Transverse colon (tissue), 3 donors: ENCODE measurements at regions not wholly inside any gene's neighbourhood (a gene's known extent, or its start where the extent isn't known, plus 50 kb on each side); places are given as distances from the start of the nearest gene placed in this dataset.

Experiments
- EP300 ChIP-seq: sonication (generic); formaldehyde crosslinking; IDR thresholded peaks from one replicate; pipeline ENCODE4 v1.6.1; 2017; ENCODE audit warnings: antibody characterized with exemption, low read depth
- POLR2A ChIP-seq: fragments of 450-650 bp; IDR thresholded peaks from one replicate; pipeline ENCODE4 v1.6.1; 2016; ENCODE audit warnings: antibody characterized with exemption, mild to moderate bottlenecking, moderate library complexity
- TF ChIP-seq, protein P1 (sequence below), 5 experiments: fragments of 200-600 bp in 3 of 5; fragments of 450-650 bp in 2 of 5; sonication (generic) in 3 of 5; IDR thresholded peaks; 1 replicate in 2 of 5; 2 replicates in 3 of 5; pipeline ENCODE4 v1.5.1; 2016 to 2017; ENCODE audit warnings: antibody characterized with exemption in 5 of 5, inconsistent platforms in 3 of 5, mild to moderate bottlenecking in 2 of 5, moderate library complexity in 1 of 5

DNA sequence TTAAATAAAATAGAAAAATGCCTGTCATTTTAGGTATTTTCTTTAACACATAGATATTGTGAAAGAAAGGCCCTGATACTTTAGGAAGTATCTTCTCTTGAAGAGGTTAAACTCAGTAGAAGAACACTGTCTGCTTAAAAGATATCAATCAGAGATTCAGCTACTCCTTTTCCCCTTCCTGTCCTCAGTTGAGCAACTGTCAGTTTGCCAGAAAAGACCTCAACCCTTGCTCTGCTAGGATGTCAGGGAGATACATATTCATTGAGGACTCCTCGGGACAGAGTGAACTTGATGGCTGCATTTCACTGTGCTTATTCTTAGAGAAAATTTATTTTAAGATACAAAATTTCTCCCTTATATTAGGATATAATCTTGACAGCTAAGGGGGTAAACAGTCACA, 173.6 kb upstream of the CACNA2D1 start:
- TF ChIP-seq, protein P1, sequence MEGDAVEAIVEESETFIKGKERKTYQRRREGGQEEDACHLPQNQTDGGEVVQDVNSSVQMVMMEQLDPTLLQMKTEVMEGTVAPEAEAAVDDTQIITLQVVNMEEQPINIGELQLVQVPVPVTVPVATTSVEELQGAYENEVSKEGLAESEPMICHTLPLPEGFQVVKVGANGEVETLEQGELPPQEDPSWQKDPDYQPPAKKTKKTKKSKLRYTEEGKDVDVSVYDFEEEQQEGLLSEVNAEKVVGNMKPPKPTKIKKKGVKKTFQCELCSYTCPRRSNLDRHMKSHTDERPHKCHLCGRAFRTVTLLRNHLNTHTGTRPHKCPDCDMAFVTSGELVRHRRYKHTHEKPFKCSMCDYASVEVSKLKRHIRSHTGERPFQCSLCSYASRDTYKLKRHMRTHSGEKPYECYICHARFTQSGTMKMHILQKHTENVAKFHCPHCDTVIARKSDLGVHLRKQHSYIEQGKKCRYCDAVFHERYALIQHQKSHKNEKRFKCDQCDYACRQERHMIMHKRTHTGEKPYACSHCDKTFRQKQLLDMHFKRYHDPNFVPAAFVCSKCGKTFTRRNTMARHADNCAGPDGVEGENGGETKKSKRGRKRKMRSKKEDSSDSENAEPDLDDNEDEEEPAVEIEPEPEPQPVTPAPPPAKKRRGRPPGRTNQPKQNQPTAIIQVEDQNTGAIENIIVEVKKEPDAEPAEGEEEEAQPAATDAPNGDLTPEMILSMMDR (IDR thresholded peaks at IDR 0.05) = no peak
- TF ChIP-seq EP300 (no peak), POLR2A (no peak)
